GM21526 (cell line): ENCODE measurements at regions not wholly inside any gene's neighbourhood (a gene's known extent, or its start where the extent isn't known, plus 50 kb on each side); places are given as distances from the start of the nearest gene placed in this dataset.
A peak's percentile ranks its signal among the peaks of the same experiment; 100 is the strongest.
"Not testable (repeated sequence)": the region's sequence is repeated elsewhere in the genome, so short reads cannot be mapped to it uniquely, and the experiment has no call there.

Experiments used
- ATAC-seq: cut with Tn5 transposase; IDR thresholded peaks from one replicate; pipeline ENCODE4 v1.9.1; 2021; ENCODE audit warnings: moderate library complexity; ENCODE audit not compliant: unreplicated experiment, low FRiP score

DNA sequence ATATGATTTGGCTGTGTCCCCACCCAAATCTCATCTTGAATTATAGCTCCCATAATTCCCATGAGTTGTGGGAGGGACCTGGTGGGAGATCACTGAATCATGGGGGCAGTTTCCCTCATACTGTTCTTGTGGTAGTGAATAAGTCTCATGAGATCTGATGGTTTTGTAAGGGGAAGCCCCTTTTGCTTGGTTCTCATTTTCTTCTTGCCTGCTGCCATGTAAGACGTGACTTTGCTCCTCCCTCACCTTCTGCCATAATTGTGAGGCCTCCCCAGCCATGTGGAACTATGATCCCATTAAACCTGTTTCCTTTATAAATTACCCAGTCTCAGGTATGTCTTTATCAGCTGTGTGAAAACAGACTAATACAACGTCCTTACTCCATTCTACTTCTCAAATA lies 108.5 kb upstream of the SCAF8 start:
- ATAC-seq = not testable (repeated sequence)

GRCh38 chr6:154625721-154626120 lies 107.5 kb upstream of the SCAF8 start:
- no peak for ATAC-seq

- ATAC-seq = no peak
These were observed 104.1 kb upstream of the SCAF8 start for GRCh38 chr6:154629127-154629526.

- ATAC-seq = no peak
These were observed 101.1 kb upstream of the SCAF8 start for GRCh38 chr6:154632119-154632518.

- ATAC-seq = no peak
These were observed 95.8 kb upstream of the SCAF8 start for GRCh38 chr6:154637392-154637791.

DNA sequence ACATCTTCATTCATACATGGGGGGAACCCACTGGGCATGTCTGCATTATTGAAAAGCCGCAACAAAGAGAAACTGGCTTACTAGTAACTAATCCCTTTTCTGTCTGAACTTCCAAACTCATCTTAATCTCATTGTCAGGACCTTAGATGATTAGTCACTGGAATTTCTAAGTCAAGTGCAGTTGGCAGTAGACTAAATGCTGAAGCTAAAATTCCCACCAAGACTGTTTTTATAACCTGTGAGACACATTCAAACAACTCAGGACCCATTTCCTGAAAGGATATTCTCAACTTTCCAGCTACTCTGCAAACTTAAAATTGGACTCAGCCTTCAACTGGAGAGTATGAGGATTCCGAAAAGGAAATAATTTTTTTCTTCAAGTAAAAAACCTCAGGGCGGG lies 94.8 kb upstream of the SCAF8 start:
- ATAC-seq = no peak

DNA sequence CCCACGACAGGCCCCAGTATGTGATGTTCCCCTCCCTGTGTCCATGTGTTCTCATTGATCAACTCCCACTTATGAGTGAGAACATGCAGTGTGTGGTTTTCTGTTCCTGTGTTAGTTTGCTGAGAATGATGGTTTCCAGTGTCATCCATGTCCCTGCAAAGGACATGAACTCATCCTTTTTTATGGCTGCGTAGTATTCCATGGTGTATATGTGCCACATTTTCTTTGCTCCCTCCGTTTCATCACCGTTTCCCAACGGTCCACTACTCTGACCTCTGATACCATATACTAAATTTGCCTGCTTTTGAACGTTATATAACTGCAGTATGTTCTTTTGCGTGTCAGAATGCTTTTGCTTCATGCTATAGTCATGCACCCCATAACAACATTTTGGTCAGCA lies 94.0 kb upstream of the SCAF8 start:
- not testable (repeated sequence) for ATAC-seq

DNA sequence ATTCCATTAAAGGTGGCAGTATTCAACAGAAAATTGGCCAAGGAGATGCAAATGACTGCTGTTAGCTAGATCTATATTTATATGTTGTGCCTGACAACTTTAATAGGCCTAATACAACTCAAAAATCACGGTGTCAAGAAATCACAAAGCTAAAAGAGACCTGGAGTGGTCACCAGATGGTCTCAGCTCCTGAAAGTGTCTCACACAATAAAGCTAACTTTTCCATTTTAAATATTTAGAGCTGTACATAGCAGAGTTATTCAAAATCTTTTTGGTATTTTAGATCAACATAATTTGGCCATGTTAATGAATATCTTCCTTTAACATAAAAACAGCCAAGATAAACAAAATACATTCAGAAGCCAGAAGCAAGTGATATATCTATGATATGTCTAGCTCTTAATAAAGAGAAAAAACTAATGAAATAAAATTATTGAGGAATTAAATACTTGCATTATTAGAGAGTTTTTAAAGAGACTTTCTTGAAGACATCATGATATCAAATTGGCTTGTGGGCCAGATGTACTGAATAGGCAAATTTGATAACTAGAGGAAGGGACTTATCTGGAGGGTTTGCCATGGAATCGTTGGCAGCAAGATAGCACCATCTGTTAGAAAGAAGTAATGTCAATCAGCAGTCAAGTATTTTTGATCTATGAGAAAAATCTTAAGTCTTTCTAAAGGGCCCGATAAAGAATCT lies 84.9 kb upstream of the SCAF8 start:
- ATAC-seq = no peak

DNA sequence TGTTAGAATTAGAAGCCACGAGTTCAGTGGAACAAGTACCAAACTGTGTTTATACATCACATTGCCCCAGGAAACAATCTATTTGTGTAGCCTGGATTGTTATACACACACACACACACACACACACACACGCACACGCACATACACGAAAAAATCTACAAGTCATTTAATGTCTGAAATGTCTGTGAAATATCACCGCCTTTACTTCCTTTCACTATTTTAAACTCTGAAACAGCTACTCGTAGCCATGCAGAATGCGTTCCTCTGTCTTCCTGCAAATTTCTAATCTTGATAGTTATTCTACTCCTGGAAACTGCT lies 84.4 kb upstream of the SCAF8 start:
- ATAC-seq = no peak

DNA sequence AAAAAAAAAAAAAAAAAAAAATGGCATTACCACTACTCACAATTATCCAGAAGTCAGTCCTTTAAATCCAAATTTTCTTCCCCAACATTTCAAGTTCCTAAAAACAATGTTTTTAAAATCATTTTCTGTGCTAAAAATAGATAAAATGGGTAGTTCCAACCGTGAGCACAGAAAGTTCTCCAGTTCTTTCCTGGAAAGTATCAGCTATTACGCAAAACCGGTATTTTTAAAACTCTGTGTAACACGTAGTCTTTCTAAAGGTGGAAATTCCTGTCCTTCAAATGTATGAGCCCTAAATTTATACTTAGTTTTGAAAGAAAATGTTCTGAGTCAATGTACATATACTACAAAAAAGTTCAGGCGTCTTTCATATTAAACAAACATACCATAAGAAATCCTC lies 83.5 kb upstream of the SCAF8 start:
- ATAC-seq = no peak

- no peak for ATAC-seq
These were observed 82.9 kb upstream of the SCAF8 start for GRCh38 chr6:154650351-154650750.

- ATAC-seq = no peak
These were observed 81.6 kb upstream of the SCAF8 start for GRCh38 chr6:154651656-154652055.

DNA sequence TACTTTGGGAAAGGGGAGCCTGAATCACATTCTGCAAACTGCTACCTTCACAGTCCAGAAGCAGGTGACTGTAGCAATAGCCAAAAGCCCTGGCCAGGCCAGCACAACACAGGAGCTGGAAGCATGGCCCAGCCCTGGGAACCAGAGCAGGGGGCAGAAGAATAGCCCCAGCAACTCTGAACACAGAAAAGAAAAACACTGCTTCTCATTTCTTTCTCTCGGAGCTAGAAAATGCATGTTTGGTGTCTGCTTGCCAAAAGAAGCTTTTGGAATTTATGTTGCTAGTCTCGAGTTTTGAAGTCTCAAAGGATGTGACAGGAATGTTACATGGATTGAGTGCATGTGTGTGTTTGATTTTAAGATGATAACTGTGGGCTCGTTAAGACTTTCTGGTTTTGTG lies 79.8 kb upstream of the SCAF8 start:
- ATAC-seq = no peak

GRCh38 chr6:154653853-154654252 lies 79.4 kb upstream of the SCAF8 start:
- ATAC-seq = no peak

DNA sequence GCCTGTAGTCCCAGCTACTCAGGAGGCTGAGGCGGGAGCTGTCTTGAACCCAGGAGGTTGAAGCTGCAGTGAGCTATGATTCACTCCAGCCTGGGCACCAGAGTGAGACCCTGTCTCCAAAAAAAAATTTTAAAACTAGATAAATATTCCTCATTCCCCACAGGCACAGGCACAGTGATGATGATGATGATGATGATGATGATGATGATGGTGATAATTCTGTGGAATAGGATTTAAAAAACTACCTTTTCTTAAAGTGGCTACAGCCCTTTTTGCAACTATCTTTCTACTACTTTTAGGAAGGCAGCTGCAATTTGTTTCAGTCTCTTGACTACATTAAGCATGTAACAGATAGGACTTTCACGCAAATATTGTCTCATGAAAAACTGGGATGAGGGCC lies 76.6 kb upstream of the SCAF8 start:
- ATAC-seq = no peak

DNA sequence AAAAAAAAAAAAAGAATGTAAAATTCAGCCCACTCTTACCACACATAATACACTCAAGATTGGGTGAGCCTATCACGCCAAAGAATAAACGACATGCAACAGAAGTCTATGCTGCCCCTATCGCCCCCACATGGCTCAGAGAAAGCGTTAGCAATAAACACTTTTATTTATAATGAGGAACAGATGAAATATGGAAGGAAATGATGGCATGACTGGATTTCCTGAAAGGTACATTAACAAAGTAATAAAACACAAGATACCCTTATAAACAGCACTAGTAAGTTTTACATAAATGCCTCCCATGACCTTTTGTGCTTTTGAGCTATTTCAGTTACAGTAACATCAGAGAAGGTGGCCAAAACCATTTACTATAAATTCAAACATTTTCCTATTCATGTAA lies 71.4 kb upstream of the SCAF8 start:
- no peak for ATAC-seq

- no peak for ATAC-seq
These were observed 68.9 kb upstream of the SCAF8 start for GRCh38 chr6:154664287-154664686.

DNA sequence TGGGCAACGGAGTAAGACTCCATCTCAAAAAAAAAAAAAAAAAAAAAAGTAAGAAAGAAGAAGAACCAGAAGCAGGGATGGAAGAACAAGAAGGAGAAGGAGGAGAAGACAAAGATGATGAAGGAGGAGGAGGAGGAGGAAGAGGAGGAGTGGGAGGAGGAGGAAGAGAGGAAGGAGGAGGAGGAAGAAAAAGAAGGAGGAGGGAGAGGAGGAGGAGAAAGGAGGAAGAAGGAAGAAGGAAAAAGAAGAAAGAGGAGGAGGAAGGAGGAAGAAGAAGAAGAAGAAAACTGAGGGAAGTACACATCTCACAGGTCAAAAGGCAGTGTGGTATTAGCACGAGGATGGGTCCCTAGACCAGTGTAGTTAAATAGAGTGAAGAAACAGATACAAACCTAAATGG lies 65.1 kb upstream of the SCAF8 start:
- ATAC-seq = no peak

DNA sequence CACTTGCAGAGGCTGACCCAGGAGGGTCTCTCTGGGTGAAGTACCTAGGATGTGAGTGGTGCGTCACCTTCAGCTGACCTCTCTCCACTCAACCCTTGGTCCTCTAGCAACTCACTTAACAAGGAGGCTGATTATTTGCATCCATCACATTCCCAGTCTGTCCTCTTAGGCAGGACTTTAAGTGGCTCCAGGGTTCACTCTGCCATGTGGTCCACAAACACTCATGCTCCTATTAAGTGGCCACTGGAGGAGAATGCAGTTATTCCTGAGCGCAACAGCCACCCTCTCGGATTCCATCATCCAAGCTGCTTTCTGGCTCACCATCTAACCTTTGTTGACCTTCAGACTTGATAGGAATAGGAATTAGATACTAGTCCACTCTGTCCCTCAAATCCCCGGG lies 61.1 kb upstream of the SCAF8 start:
- no peak for ATAC-seq

- ATAC-seq = no peak
These were observed 59.3 kb upstream of the SCAF8 start for GRCh38 chr6:154673919-154674318.

DNA sequence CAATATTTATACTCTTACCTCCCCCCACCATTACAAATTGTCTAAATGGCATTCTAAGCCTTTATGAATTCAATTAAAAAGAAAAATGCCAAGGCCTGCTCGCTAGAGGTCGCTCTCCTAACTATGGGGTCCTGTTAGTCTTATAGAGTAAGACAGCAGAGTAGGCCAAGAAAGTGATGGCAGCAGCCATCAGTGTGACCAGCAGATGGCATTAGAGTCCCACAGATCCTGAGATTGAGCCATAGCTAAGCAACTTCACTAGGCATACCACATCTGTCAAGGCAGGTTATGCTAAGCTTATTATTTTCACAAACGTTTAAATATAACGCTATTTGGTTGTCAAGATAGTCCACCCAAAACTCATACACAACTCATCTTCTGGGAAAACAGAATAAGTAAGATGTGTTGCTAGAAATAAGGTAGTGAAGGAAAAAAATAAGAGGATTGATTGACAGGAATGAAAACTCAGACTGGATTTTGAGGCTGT lies 57.6 kb upstream of the SCAF8 start:
- peak; percentile 99 for ATAC-seq

DNA sequence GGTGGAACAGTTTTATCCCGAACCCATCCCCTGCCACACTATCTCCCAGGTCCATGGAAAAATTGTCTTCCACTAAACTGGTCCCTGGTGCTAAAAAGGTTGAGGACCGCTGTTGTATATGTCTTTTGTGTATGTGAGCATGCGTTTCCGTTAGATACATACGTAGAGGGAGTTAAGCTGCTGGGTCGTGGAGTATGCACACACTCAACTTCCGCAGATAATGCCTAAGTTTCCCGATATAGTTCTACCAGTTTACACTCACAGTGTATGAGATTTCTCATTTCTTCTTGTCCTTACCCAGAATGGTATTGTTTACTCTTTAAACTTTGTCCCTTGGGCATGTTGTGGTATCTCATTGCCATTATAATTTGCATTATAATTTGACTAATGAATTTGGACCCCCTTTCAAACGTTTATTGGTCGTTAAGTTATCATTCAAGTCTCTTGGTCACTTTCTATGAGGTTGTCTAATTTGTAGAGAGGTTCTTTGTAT lies 50.5 kb upstream of the SCAF8 start:
- no peak for ATAC-seq
